ENCODE measurements at regions not wholly inside any gene's neighbourhood (a gene's known extent, or its start where the extent isn't known, plus 50 kb on each side); places are given as distances from the start of the nearest gene placed in this dataset.
A peak's percentile ranks its signal among the peaks of the same experiment; 100 is the strongest.
"Not testable (repeated sequence)": the region's sequence is repeated elsewhere in the genome, so short reads cannot be mapped to it uniquely, and the experiment has no call there.

DNA sequence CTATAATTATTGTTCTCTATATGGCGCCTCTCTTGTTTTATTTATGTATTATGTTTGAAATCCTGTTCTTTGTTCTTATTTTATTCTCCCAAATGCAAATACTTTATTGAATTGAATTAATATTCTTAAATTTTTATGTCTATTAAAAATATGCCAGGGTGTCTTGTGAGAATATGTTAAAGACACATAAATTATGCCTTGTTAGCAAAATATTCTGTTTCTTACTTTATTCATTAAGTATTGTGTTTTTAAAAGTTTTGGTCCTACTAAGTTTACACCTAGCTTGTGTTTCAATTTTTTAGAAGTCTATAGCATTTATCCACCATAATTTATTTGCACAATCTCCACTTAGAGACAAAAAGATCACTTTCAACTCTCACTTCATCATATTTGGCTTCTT lies 741.5 kb upstream of the SLC39A10 start:
- in situ Hi-C loops (cut with HindIII; ENCODE audit: low pct_ligation_motif_present, low pct_unique_long_range_greater_than_20kb, low sequenced_read_pairs): no loop called here
- DNase-seq: no peak

DNA sequence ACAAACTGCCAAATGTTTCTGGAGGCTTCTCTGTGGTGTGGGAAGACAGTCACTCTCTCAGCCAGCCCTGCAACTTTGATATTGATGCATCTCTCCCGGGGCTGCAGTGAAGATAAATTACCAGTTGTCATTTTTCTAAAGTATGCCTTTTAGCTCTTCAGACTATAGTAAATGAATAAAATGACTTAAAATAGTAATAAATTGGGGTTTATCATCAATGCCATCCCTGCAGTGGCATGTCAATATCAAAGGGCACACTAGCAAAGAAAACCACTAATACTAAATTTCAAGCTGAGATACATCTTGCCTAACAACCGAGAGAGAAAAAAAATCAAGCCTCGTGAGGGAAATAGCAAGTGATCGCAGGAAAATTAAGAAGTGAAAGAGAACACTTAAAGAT lies 749.5 kb upstream of the SLC39A10 start:
- no peak for DNase-seq
- in situ Hi-C loops (cut with HindIII; ENCODE audit: low pct_ligation_motif_present, low pct_unique_long_range_greater_than_20kb, low sequenced_read_pairs): no loop called here

DNA sequence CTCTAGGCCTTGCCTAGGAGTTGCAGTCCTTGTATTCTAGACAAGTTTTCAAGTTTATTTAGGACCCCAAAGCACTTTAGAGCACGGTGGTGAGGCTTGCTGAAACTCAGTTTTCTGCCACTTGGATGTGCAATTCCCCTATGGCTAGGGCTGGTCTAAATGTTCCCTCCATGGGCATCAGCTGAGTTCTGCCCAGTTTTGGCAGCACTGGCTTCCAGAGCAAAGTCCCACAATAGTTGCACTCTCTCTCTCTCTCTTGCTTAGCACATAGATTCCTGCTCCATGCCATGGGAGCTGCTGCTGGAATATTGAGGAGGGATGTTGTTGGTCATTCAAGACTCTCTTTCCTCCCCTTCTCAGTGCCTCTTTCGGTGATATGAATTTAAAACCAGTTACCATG lies 760.2 kb upstream of the SLC39A10 start:
- in situ Hi-C loops (cut with HindIII; ENCODE audit: low pct_ligation_motif_present, low pct_unique_long_range_greater_than_20kb, low sequenced_read_pairs): no loop called here
- DNase-seq: no peak

- in situ Hi-C loops (cut with HindIII; ENCODE audit: low pct_ligation_motif_present, low pct_unique_long_range_greater_than_20kb, low sequenced_read_pairs): no loop called here
- no peak for DNase-seq
Measured at GRCh38 chr2:194883711-194884110, 773.3 kb upstream of the SLC39A10 start.

DNA sequence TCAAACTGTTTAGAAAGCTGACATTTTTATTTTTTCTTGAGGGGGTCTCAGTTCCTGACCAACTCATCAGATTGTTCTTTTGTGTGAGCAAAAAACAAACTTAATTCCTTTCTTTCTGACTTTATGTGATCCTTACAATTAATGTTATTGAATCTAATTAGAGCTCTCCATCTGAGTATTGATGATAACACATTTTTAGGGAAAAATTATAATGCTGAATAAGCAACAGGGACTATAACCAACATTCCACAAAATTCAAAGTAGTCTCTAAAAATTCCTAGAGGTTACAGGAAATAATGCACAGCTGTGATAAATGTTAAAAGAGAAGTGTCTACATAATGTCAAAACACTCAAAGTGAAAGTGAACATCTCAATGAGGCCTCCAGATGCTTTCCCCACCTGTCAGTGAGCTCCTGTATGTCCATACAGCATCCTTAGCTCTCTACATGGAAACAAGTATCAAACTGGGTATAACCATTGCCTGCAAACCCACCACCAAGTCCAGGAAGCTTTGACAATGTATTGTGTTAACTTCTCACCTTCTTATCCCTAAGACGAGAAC lies 786.0 kb upstream of the SLC39A10 start:
- DNase-seq: no peak
- in situ Hi-C loops (cut with HindIII; ENCODE audit: low pct_ligation_motif_present, low pct_unique_long_range_greater_than_20kb, low sequenced_read_pairs): no loop called here

- in situ Hi-C loops (cut with HindIII; ENCODE audit: low pct_ligation_motif_present, low pct_unique_long_range_greater_than_20kb, low sequenced_read_pairs): no loop called here
- peak; percentile 48 for DNase-seq
Measured at GRCh38 chr2:194867328-194867727, 789.7 kb upstream of the SLC39A10 start.

DNA sequence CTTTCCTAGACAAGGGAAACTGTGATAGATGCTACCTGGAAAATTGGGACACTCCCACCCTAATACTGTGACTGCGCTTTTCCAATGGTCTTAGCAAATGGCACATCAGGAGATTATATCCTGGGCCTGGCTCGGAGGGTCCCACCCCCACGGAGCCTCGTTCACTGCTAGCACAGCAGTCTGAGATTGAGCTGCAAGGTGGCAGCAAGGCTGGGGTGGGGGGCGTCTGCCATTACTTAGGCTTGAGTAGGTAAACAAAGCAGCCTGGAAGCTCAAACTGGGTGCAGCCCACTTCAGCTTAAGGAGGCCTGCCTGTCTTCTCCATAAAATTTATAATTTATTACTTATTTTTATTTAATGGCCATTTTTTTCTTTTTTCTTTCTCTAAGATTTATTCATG lies 802.1 kb upstream of the SLC39A10 start:
- DNase-seq: no peak
- in situ Hi-C loops (cut with HindIII; ENCODE audit: low pct_ligation_motif_present, low pct_unique_long_range_greater_than_20kb, low sequenced_read_pairs): no loop called here

GRCh38 chr2:194842871-194843270 lies 814.2 kb upstream of the SLC39A10 start:
- DNase-seq: no peak
- in situ Hi-C loops (cut with HindIII; ENCODE audit: low pct_ligation_motif_present, low pct_unique_long_range_greater_than_20kb, low sequenced_read_pairs): no loop called here

DNA sequence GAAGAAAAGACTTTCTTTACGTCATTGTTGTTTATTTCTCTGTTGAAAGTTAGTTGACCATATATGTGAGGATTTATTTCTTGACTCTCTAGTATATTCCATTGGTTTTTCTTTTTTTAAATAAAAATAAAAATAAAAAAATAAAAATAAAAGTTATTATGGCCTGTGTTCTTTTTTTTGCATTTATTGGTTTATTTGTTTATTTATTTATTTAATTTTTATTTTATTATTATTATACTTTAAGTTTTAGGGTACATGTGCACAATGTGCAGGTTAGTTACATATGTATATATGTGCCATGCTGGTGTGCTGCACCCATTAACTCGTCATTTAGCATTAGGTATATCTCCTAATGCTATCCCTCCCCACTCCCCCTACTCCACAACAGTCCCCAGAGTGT lies 822.7 kb upstream of the SLC39A10 start:
- in situ Hi-C loops (cut with HindIII; ENCODE audit: low pct_ligation_motif_present, low pct_unique_long_range_greater_than_20kb, low sequenced_read_pairs); DNase-seq: not testable (repeated sequence)

DNA sequence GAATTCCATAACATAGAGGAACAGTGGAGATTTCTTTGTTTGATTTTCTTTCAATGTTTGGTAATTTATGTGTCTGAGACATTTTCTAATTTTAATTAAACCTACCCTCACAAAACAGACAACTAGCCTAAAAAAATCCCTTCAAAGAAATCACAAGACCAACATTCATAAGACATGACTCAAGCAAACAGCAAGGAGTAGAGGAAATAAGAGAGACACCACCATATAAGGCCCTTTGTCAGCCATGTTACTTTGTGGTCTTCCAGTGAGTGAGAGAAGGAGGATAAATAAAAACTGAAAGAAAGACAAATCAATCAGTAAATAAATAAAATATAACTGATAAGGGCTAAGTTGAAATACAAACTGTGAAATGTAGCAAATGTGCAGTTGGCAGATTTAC lies 830.8 kb upstream of the SLC39A10 start:
- peak; percentile 30 for DNase-seq
- in situ Hi-C loops (cut with HindIII; ENCODE audit: low pct_ligation_motif_present, low pct_unique_long_range_greater_than_20kb, low sequenced_read_pairs): no loop called here

- in situ Hi-C loops (cut with HindIII; ENCODE audit: low pct_ligation_motif_present, low pct_unique_long_range_greater_than_20kb, low sequenced_read_pairs): no loop called here
- no peak for DNase-seq
Measured at GRCh38 chr2:194824450-194824849, 832.6 kb upstream of the SLC39A10 start.

- DNase-seq: no peak
- in situ Hi-C loops (cut with HindIII; ENCODE audit: low pct_ligation_motif_present, low pct_unique_long_range_greater_than_20kb, low sequenced_read_pairs): no loop called here
Measured at GRCh38 chr2:194822657-194823056, 834.4 kb upstream of the SLC39A10 start.

GRCh38 chr2:194822097-194822496 lies 834.9 kb upstream of the SLC39A10 start:
- DNase-seq: no peak
- in situ Hi-C loops (cut with HindIII; ENCODE audit: low pct_ligation_motif_present, low pct_unique_long_range_greater_than_20kb, low sequenced_read_pairs): no loop called here

DNA sequence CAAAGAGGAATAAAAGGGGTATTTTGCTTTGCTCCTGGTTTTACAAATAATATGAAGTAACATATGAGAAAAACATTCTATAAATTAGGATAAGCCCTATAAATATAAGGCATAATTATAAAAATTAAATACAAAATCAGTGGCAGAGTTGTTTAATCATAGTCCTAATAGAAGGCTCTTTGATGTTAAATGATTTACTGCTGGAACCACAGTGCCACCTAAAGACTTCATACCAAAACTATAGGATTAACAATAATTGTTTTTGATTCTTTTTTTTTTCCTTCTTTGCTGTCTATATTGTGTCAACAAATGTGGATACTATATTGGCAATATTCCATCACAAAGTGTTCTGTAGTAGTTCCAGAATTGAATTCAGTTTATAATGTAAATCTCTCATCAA lies 837.7 kb upstream of the SLC39A10 start:
- DNase-seq: peak; percentile 38
- in situ Hi-C loops (cut with HindIII; ENCODE audit: low pct_ligation_motif_present, low pct_unique_long_range_greater_than_20kb, low sequenced_read_pairs): no loop called here

DNA sequence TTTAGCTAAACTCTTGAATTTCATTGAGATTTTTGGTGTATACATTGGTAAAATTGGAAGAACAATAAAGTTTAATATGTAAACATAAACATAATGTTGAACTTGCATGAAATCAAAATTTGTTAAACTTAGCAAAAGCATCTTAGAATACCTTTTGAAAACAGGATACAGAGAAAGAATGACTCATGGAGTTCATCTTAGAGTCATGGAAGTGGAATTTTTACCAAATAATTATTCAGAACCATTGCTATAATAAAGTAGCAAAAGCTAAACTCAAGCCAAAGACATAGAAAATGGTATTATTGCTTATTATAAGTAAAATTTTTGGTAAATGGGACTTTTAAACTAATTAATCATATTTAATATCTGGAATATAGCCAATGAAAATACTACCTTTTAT lies 841.6 kb upstream of the SLC39A10 start:
- no peak for DNase-seq

DNA sequence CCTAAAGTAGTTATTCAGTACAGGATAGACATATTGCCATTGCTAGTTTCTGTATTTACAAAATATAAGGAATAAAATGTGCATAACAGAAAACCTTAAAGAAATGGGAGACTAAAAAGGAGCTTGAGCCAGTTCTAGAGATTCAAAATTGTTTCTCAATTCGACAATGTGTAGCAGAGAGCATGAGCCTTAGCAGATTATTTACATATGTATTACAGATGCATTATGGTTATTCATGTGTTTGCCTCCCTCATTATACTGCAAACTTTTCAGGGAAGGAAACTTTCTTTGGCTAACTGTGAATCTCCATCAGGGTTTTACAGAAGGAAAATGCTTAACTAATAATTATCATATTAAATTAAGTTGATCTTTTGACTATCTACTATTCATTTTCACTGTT lies 854.4 kb upstream of the SLC39A10 start:
- DNase-seq: no peak
- in situ Hi-C loops (cut with HindIII; ENCODE audit: low pct_ligation_motif_present, low pct_unique_long_range_greater_than_20kb, low sequenced_read_pairs): no loop called here

More for the DNA sequence above, 841.6 kb upstream of the SLC39A10 start:
- in situ Hi-C loops (cut with HindIII; ENCODE audit: low pct_ligation_motif_present, low pct_unique_long_range_greater_than_20kb, low sequenced_read_pairs): no loop called here

GRCh38 chr2:194787071-194787470 lies 870.0 kb upstream of the SLC39A10 start:
- in situ Hi-C loops (cut with HindIII; ENCODE audit: low pct_ligation_motif_present, low pct_unique_long_range_greater_than_20kb, low sequenced_read_pairs); DNase-seq: not testable (repeated sequence)

- in situ Hi-C loops (cut with HindIII; ENCODE audit: low pct_ligation_motif_present, low pct_unique_long_range_greater_than_20kb, low sequenced_read_pairs); DNase-seq: not testable (repeated sequence)
Measured at GRCh38 chr2:194771394-194771793, 885.6 kb upstream of the SLC39A10 start.

DNA sequence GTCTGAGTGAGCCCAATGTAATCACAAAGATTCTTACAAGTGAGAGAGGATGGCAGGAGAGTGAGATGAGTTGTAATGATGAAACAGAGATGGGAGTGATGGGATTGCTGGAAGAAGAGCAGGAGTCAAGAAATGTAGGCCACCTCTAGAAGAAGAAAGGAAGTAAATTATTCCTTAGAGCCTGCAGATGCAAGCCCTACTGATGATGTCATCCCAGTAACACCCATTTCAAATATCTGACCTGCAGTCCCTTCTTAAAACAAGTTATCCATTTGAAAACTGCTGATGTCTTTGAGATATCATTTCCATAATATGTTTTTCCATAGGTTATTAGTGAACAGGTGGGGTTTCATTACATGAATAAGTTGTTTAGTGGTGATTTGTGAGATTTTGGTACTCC lies 888.0 kb upstream of the SLC39A10 start:
- DNase-seq: no peak
- in situ Hi-C loops (cut with HindIII; ENCODE audit: low pct_ligation_motif_present, low pct_unique_long_range_greater_than_20kb, low sequenced_read_pairs): no loop called here

DNA sequence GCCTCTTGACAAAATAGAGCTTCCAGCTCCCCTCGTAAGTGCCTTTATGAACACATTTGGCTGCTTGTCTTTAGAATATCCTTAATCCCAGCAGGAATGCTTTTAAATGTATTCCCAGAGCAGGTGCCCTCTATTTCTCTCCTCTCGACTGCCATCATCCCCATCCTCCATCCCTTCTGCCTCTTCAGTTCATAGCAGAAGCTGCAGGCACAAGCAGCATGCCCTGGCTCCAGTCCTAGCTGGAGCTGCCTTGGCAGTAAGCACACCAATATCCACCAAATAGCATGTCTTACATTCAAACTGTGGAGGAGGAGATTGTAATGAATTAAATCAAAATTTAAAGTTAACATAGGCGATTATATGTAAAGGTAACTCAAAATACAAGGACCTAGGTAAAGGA lies 891.3 kb upstream of the SLC39A10 start:
- no peak for DNase-seq
- in situ Hi-C loops (cut with HindIII; ENCODE audit: low pct_ligation_motif_present, low pct_unique_long_range_greater_than_20kb, low sequenced_read_pairs): no loop called here

DNA sequence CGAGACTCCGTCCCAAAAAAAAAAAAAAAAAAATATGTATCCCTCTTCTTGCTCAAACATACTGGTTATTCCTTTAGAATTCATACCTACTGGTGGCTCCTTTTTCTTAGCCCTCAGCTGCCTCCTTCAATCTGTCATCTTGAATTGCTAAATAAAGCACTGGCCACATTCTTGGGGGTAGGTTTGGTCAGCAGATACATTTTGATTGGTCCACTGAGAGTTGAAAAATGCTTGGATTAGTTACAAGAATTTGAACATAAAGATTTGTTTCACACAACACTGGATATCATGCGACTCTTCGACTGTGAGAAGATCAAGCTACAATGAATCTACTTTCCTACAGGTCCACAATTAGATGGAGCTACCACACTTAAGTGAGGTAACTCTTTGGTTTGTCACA lies 906.1 kb upstream of the SLC39A10 start:
- in situ Hi-C loops (cut with HindIII; ENCODE audit: low pct_ligation_motif_present, low pct_unique_long_range_greater_than_20kb, low sequenced_read_pairs): no loop called here
- no peak for DNase-seq

Data from ACHN (cell line).